CD8-positive, alpha-beta memory T cell (primary cell): ENCODE measurements at regions not wholly inside any gene's neighbourhood (a gene's known extent, or its start where the extent isn't known, plus 50 kb on each side); places are given as distances from the start of the nearest gene placed in this dataset.
"Not testable (repeated sequence)": the region's sequence is repeated elsewhere in the genome, so short reads cannot be mapped to it uniquely, and the experiment has no call there.

ENCODE experiments used
- CTCF ChIA-PET: fragments of 350-600 bp; sonication (Branson Sonifier 250); formaldehyde crosslinking; loops from one replicate; lab custom pipeline; 2021; ENCODE audit warnings: antibody characterized with exemption; lab: Charles Lee
- POLR2A ChIA-PET: fragments of 350-600 bp; sonication (Branson Sonifier 250); formaldehyde crosslinking; loops from one replicate; lab custom pipeline; 2021; ENCODE audit warnings: antibody characterized with exemption; lab: Charles Lee
- DNase-seq, 5 donors: peaks; one replicate each; pipeline versions ENCODE4 v3.0.0 to v3.0.0-alpha.2; 2020 to 2022; ENCODE audit warnings: mixed read lengths in 1 of 5
- H3K27ac ChIP-seq: one replicate; pipeline ENCODE4 v1.7.0; 2013; ENCODE audit warnings: low read depth, mild to moderate bottlenecking, low read length, moderate library complexity
- H3K27me3 ChIP-seq: 2 replicates; pipeline ENCODE4 v1.7.0; 2013; ENCODE audit warnings: low read length, mild to moderate bottlenecking; ENCODE audit not compliant: insufficient read depth, poor library complexity, severe bottlenecking
- H3K36me3 ChIP-seq: 2 replicates; pipeline ENCODE4 v1.7.0; 2013; ENCODE audit warnings: mild to moderate bottlenecking, low read length, moderate library complexity; ENCODE audit not compliant: insufficient read depth
- H3K4me1 ChIP-seq: 2 replicates; pipeline ENCODE4 v1.7.0; 2013; ENCODE audit warnings: mild to moderate bottlenecking, low read length, moderate library complexity; ENCODE audit not compliant: insufficient read depth
- H3K4me3 ChIP-seq: 2 replicates; pipeline ENCODE4 v1.7.0; 2013; ENCODE audit warnings: mild to moderate bottlenecking, low read length
- H3K9me3 ChIP-seq: 2 replicates; pipeline ENCODE4 v1.7.0; 2013; ENCODE audit warnings: mild to moderate bottlenecking, low read length
- H3K27ac Mint-ChIP-seq, 8 donors: one replicate each; pipeline ENCODE4 v1.8.0; 2020 to 2021; ENCODE audit warnings: mixed read lengths in 8 of 8, mild to moderate bottlenecking in 6 of 8, inconsistent platforms in 3 of 8, moderate library complexity in 3 of 8
- H3K27me3 Mint-ChIP-seq, 2 donors: one replicate each; pipeline ENCODE4 v1.8.0; 2020 to 2021; ENCODE audit warnings: mixed read lengths in 2 of 2, mild to moderate bottlenecking in 1 of 2, moderate library complexity in 1 of 2
- H3K36me3 Mint-ChIP-seq, 3 donors: one replicate each; pipeline ENCODE4 v1.8.0; 2020 to 2021; ENCODE audit warnings: mixed read lengths in 3 of 3, inconsistent platforms in 1 of 3, mild to moderate bottlenecking in 1 of 3
- H3K4me1 Mint-ChIP-seq, 3 donors: one replicate each; pipeline ENCODE4 v1.8.0; 2020 to 2021; ENCODE audit warnings: mixed read lengths in 3 of 3, inconsistent platforms in 1 of 3, mild to moderate bottlenecking in 1 of 3
- H3K4me3 Mint-ChIP-seq, 7 donors: one replicate each; pipeline ENCODE4 v1.8.0; 2020 to 2021; ENCODE audit warnings: mixed read lengths in 7 of 7, mild to moderate bottlenecking in 6 of 7, moderate library complexity in 4 of 7, inconsistent platforms in 2 of 7
- H3K9me3 Mint-ChIP-seq, 5 donors: one replicate each; pipeline ENCODE4 v1.8.0; 2020 to 2022; ENCODE audit warnings: mixed read lengths in 5 of 5, mild to moderate bottlenecking in 3 of 5, moderate library complexity in 2 of 5, inconsistent platforms in 1 of 5

DNA sequence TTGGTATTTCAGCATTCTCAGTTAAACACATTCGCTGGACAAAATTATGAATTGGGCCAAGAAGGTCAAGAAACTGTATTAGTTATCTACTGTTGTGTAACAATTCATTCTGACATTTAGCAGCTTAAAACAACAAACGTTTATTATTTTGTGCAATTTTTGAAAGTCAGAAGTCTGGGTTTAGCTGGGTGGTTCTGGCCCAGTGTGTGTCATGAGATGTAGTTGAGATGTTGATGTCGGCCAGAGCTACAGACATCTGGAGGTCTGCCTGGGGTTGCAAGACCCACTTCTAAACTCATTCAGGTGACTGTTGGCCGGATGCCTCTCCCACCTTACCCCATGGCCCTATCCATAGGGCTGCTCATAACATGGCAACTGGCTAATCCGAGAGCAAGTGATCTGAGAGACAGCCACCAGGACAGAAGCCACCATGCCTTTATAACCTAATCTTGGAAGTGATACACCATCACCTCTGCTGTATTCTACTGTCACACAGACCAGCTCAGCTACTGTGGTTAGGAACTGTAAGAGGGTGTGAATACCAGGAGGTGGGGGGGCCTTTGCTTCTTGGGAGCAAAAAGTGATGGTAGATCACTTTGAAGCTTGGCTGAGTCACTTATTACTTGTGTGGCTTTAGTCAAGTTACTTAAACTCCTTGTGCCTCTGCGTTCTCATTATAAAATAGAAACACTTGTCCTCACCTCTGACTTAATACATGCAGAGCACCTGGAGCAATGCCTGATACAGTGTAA, 217.0 kb upstream of the MYLIP start:
- H3K27ac Mint-ChIP-seq = no peak overlapping the region
- H3K27ac ChIP-seq = no peak overlapping the region
- no peaks in the 10 kb centered on the region for H3K9me3 ChIP-seq
- H3K27me3 ChIP-seq = no peaks in the 10 kb centered on the region
- H3K27me3 Mint-ChIP-seq = peaks cover 0 to 1% of the 10 kb centered on the region in 2 donors
- no peaks in the 10 kb centered on the region for H3K36me3 ChIP-seq
- no peaks in the 10 kb centered on the region for H3K36me3 Mint-ChIP-seq
- no peaks in the 10 kb centered on the region for H3K4me1 ChIP-seq
- H3K4me3 ChIP-seq = no peak overlapping the region
- H3K4me3 Mint-ChIP-seq = no peak overlapping the region
- H3K9me3 Mint-ChIP-seq = no peaks in the 10 kb centered on the region
- POLR2A ChIA-PET = no interaction called here
- no peak for DNase-seq
- CTCF ChIA-PET = no interaction called here
- H3K4me1 Mint-ChIP-seq = peaks cover 0 to 8% (median 3%) of the 10 kb centered on the region in 3 donors

DNA sequence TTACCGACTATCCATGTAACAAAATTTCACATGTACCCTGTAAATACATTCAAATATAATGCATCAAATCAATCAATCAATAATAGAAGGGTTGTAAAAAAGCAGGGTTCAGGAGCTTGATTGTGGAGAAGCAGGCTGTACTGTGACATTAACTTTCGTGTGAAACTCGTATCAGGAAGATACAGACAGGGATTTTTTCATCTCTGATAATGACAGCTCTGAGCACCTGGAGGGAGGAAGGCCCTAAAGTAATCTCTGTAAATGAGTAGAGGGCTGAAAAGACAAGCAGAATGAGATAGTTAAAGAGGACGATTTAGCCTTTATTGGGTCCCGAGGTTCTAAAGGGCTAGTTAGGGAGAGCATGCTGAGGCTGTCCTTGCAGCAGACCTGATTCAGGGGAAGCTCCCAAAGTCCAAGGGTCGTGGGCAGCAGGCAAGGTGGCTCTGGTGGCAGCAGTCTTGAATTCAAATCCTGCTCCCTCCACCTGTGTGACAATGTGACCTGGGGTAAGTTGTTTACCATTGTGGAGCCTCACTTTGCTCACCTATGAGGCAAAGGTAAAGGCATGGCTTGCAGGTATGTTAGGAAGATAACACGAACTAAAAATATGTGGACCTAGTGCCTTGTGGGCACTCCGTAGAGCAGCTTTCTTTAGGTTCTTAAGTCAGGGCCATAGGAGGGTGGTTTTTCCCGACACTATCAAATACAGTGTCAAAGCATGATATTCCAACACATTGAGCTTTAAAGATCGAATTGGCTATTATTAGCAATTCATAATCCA, 219.4 kb upstream of the MYLIP start:
- Histone ChIP-seq H3K27me3 (no peaks in the 10 kb centered on the region), H3K4me3 (no peak overlapping the region), H3K9me3 (no peaks in the 10 kb centered on the region), H3K4me1 (no peaks in the 10 kb centered on the region), H3K36me3 (no peaks in the 10 kb centered on the region), H3K27ac (no peak overlapping the region)
- CTCF ChIA-PET = no interaction called here
- DNase-seq = no peak
- no peaks in the 10 kb centered on the region for H3K36me3 Mint-ChIP-seq
- H3K9me3 Mint-ChIP-seq = no peaks in the 10 kb centered on the region
- H3K4me3 Mint-ChIP-seq = no peak overlapping the region
- POLR2A ChIA-PET = no interaction called here
- H3K27me3 Mint-ChIP-seq = peaks cover 0 to 3% of the 10 kb centered on the region in 2 donors
- H3K4me1 Mint-ChIP-seq = peaks cover 0 to 8% (median 3%) of the 10 kb centered on the region in 3 donors
- peak overlapping the region in 1 of 8 donors; percentile 15 for H3K27ac Mint-ChIP-seq

DNA sequence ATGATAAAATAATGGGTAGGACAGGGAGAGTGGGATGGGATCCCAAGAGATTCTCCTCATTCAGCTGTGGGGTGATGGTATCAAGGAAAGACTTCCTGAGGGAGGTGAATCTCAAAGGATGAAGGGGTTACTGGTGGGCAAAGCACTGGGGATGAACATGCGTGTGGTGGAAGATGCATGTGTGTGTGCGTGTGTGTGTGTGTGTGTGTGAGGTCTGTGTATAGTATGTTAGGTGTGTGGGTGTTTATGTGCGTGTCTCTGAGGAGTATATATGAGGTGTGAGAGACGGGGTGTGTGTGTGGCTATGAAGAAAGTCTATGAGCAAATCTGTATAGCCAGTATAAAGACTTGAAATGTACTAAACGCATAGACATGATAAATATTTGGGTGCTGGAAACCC, 220.0 kb upstream of the MYLIP start:
- Mint-ChIP-seq H3K36me3 (no peaks in the 10 kb centered on the region), H3K4me3 (no peak overlapping the region), H3K27me3 (peaks cover 0 to 3% of the 10 kb centered on the region in 2 donors), H3K9me3 (no peaks in the 10 kb centered on the region), H3K27ac (peak overlapping the region in 2 of 8 donors; percentile 15 to 52), H3K4me1 (peaks cover 0 to 8% (median 3%) of the 10 kb centered on the region in 3 donors)
- ChIA-PET POLR2A (no interaction called here), CTCF (no interaction called here)
- Histone ChIP-seq H3K4me1 (no peaks in the 10 kb centered on the region), H3K27ac (no peak overlapping the region), H3K9me3 (no peaks in the 10 kb centered on the region), H3K27me3 (no peaks in the 10 kb centered on the region), H3K36me3 (no peaks in the 10 kb centered on the region), H3K4me3 (no peak overlapping the region)
- no peak for DNase-seq

DNA sequence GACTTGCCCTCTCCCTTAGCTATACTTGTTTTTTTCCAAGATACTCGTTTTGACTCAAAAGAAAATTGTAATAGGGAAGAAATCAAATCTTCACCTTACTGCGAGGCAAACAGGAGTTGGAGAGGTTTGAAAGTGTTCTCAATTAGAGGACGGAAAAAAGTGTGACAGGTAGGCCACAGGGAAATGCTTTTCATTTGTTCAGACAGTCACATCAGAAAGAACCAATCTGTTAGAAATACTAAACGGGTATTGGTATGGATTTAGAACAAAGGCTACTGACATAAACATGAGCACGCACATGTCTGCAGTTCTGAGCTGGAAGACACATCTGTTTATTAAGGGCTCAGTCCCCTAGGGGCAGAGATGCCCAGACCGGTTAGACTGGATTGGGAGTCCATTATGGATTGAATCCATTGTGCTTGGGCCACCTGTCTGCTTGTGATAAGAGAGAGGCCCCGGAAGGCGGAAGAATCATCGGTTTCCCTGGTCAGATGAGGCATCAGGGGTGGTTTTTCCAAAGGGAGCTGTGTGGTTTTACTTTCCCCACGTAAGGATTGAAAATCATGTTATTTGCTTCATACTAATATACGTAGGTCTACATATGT, 220.9 kb upstream of the MYLIP start:
- Histone ChIP-seq H3K27ac (no peak overlapping the region), H3K36me3 (no peaks in the 10 kb centered on the region), H3K4me1 (no peaks in the 10 kb centered on the region), H3K9me3 (no peaks in the 10 kb centered on the region), H3K27me3 (no peaks in the 10 kb centered on the region), H3K4me3 (no peak overlapping the region)
- Mint-ChIP-seq H3K4me1 (peaks cover 0 to 8% (median 3%) of the 10 kb centered on the region in 3 donors), H3K4me3 (no peak overlapping the region), H3K9me3 (no peaks in the 10 kb centered on the region), H3K36me3 (no peaks in the 10 kb centered on the region), H3K27ac (no peak overlapping the region), H3K27me3 (peaks cover 0 to 2% of the 10 kb centered on the region in 2 donors)
- ChIA-PET POLR2A (no interaction called here), CTCF (interaction anchor here (0.9 kb wide), 1 partner anchor 221 kb away, joined by 3 read pairs; the partner anchor contains the start of gene MYLIP)
- no peak for DNase-seq

DNA sequence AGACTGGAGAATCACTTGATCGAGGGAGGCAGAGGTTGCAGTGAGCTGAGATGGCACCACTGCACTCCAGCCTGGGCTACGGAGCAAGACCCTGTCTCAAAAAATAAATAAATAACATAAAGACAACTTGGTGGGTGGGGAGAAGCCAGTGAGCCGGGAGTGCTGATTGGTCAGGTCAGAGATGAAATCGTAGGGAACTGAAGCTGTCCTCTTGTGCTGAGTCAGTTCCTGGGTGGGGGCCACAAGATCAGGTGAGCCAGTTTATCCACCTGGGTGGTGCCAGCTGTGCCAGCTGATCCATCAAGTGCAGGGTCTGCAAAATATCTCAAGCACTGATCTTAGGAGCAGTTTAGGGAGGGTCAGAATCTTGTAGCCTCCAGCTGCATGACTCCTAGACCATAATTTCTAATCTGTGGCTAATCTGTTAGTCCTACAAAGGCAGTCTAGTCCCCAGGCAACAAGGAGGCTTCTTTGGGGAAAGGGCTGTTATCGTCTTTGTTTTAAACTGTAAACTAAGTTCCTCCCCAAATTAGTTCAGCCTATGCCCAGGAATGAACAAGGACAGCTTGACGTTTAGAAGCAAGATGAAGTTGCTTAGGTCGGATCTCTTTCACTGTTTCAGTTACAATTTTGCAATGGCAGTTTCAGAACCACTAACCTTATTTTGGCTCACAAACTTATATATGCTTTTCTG, 221.5 kb upstream of the MYLIP start:
- H3K4me3 Mint-ChIP-seq, H3K9me3 Mint-ChIP-seq, H3K27me3 Mint-ChIP-seq, DNase-seq, H3K4me1 ChIP-seq, H3K27me3 ChIP-seq, H3K9me3 ChIP-seq, POLR2A ChIA-PET, H3K4me3 ChIP-seq, H3K27ac Mint-ChIP-seq, H3K36me3 Mint-ChIP-seq, H3K4me1 Mint-ChIP-seq, H3K27ac ChIP-seq, H3K36me3 ChIP-seq: not testable (repeated sequence)
- CTCF ChIA-PET = interaction anchor here (0.9 kb wide), 1 partner anchor 221 kb away, joined by 3 read pairs; the partner anchor contains the start of gene MYLIP

DNA sequence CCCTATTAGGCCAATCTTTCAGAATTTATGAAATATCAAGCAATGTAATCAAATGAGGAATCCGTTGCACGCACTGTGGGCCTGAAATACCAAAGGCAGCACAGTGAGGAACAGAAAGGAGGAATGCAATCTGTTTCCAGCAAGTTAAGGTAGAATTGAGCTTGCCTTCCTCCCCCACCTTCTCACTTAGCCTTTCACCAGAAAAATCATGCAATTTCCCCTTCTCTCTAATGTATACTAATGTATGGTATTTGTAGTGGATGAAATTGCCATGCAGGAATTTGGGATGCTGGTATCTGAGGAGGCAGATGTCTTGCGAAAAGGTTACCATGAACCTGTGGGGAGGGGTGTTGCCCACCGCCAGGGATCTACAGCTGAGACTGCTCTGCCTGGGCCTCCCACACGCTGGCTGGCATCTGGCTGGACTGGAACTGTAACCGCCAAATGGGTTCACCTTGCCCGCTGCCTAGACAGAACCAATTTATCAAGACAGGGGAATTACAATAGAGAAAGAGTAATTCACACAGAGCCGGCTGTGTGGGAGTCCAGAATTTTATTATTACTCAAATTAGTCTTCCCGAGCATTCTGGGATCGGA, 222.4 kb upstream of the MYLIP start:
- Histone ChIP-seq H3K36me3 (no peaks in the 10 kb centered on the region), H3K4me1 (no peaks in the 10 kb centered on the region), H3K27ac (peak overlapping the region; percentile 14), H3K9me3 (no peaks in the 10 kb centered on the region), H3K27me3 (no peaks in the 10 kb centered on the region), H3K4me3 (no peak overlapping the region)
- Mint-ChIP-seq H3K4me1 (peaks cover 0 to 1% (median under 1%) of the 10 kb centered on the region in 3 donors), H3K9me3 (no peaks in the 10 kb centered on the region), H3K27me3 (peaks cover 0 to 2% of the 10 kb centered on the region in 2 donors), H3K27ac (no peak overlapping the region), H3K4me3 (no peak overlapping the region), H3K36me3 (no peaks in the 10 kb centered on the region)
- POLR2A ChIA-PET = no interaction called here
- CTCF ChIA-PET = interaction anchor here (1.8 kb wide), 1 partner anchor 16 kb away, joined by 3 read pairs; no protein-coding TSS in a partner anchor
- no peak for DNase-seq

DNA sequence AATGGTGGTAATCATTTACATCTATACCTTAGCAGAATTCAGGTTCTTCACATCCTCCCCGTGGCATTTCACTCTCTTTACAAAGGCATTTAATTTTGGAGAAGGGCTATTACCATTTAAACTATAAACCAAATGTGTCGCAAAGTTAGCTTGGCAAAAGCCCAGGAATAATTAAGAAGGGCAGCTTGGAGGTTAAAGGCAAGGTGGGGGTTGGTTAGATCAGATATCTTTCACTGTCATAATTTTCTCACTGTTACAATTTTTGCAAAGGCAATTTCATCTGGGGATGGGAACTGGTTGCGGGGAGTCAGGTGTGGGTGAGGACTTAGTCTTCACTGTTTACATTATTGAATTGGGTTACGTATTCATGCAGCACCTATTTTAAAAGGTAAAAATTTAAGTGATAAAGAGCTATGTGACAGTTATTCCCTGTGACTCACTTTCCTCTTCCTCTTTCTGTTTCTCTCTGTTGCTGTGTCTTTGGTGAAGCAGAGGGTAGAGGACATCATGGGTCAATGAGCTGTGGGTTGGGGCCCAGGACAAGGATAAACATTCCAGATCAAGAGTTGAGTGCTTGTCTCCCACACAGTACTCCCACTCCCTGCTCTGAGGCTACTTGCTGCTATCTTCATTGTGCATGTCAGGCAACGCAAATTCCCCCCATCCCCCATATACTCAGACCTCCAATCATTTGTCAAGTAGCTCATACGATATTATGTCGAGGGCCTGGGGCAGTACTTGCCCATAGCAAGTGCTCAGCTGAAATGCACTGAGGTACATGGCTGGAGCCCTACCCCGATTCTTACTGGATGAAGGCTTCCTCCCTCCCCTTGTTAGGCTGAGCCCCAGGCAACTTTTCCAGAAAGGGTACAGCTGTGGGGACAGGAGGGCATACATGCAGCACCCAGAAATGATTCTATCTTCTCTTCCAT, 223.1 kb upstream of the MYLIP start:
- ChIA-PET CTCF (interaction anchor here (1.8 kb wide), 1 partner anchor 15 kb away, joined by 3 read pairs; no protein-coding TSS in a partner anchor), POLR2A (no interaction called here)
- H3K36me3 ChIP-seq = no peaks in the 10 kb centered on the region
- Mint-ChIP-seq H3K4me3 (no peak overlapping the region), H3K4me1 (peaks cover 0 to 4% (median 3%) of the 10 kb centered on the region in 3 donors), H3K9me3 (no peaks in the 10 kb centered on the region), H3K27ac (peak overlapping the region in 2 of 8 donors; percentile 7 to 65), H3K36me3 (no peaks in the 10 kb centered on the region), H3K27me3 (peaks cover 0 to 2% of the 10 kb centered on the region in 2 donors)
- no peaks in the 10 kb centered on the region for H3K27me3 ChIP-seq
- DNase-seq = no peak
- H3K9me3 ChIP-seq = no peaks in the 10 kb centered on the region
- no peaks in the 10 kb centered on the region for H3K4me1 ChIP-seq
- no peak overlapping the region for H3K4me3 ChIP-seq
- H3K27ac ChIP-seq = peak overlapping the region; percentile 14
